ENCODE measurements at regions not wholly inside any gene's neighbourhood (a gene's known extent, or its start where the extent isn't known, plus 50 kb on each side); places are given as distances from the start of the nearest gene placed in this dataset.

GRCh38 chr5:3913279-3913678 is 317.6 kb downstream of the IRX1 start:
- TF ChIP-seq REST (IDR thresholded peaks at IDR 0.05; ENCODE audit: insufficient replicate concordance, low read depth), result no peak
- no peak for TF ChIP-seq CTCF (IDR thresholded peaks at IDR 0.05; ENCODE audit: insufficient read depth, low read length)
- TF ChIP-seq SPI1 (IDR thresholded peaks at IDR 0.05; ENCODE audit: borderline replicate concordance, low read depth), result no peak
- TF ChIP-seq GABPA (IDR thresholded peaks at IDR 0.05; ENCODE audit: low read depth), result no peak
- no peak for TF ChIP-seq POLR2AphosphoS5 (IDR thresholded peaks at IDR 0.05; ENCODE audit: low read depth)
- Histone ChIP-seq H3K4me3 (replicated peaks; ENCODE audit: insufficient read depth, low read length) (no peak overlapping the region), H3K27ac (replicated peaks) (no peak overlapping the region), H3K27me3 (ENCODE audit: insufficient read depth, poor library complexity, severe bottlenecking) (no peaks in the 10 kb centered on the region)
- DNase-seq (ENCODE audit: low read depth in 1 of 2, low spot score in 1 of 2), result no peak

GRCh38 chr5:3925022-3925421 is 329.4 kb downstream of the IRX1 start:
- H3K27me3 ChIP-seq (ENCODE audit: insufficient read depth, poor library complexity, severe bottlenecking), result no peaks in the 10 kb centered on the region
- no peak for DNase-seq (ENCODE audit: low read depth in 1 of 2, low spot score in 1 of 2)
- TF ChIP-seq REST (IDR thresholded peaks at IDR 0.05; ENCODE audit: insufficient replicate concordance, low read depth) (no peak), POLR2AphosphoS5 (IDR thresholded peaks at IDR 0.05; ENCODE audit: low read depth) (no peak), CTCF (IDR thresholded peaks at IDR 0.05; ENCODE audit: insufficient read depth, low read length) (no peak), GABPA (IDR thresholded peaks at IDR 0.05; ENCODE audit: low read depth) (no peak), SPI1 (IDR thresholded peaks at IDR 0.05; ENCODE audit: borderline replicate concordance, low read depth) (no peak)
- H3K27ac ChIP-seq (replicated peaks), result no peak overlapping the region
- no peak overlapping the region for H3K4me3 ChIP-seq (replicated peaks; ENCODE audit: insufficient read depth, low read length)

- H3K4me3 ChIP-seq (replicated peaks; ENCODE audit: insufficient read depth, low read length), result no peak overlapping the region
- no peak overlapping the region for H3K27ac ChIP-seq (replicated peaks)
- TF ChIP-seq POLR2AphosphoS5 (IDR thresholded peaks at IDR 0.05; ENCODE audit: low read depth) (no peak), REST (IDR thresholded peaks at IDR 0.05; ENCODE audit: insufficient replicate concordance, low read depth) (no peak), CTCF (IDR thresholded peaks at IDR 0.05; ENCODE audit: insufficient read depth, low read length) (no peak), SPI1 (IDR thresholded peaks at IDR 0.05; ENCODE audit: borderline replicate concordance, low read depth) (no peak), GABPA (IDR thresholded peaks at IDR 0.05; ENCODE audit: low read depth) (no peak)
- H3K27me3 ChIP-seq (ENCODE audit: insufficient read depth, poor library complexity, severe bottlenecking), result no peaks in the 10 kb centered on the region
- no peak for DNase-seq (ENCODE audit: low read depth in 1 of 2, low spot score in 1 of 2)
Observed at GRCh38 chr5:3925935-3926334, 330.3 kb downstream of the IRX1 start.
